H9 (cell line): ENCODE measurements at regions not wholly inside any gene's neighbourhood (a gene's known extent, or its start where the extent isn't known, plus 50 kb on each side); places are given as distances from the start of the nearest gene placed in this dataset.

Experiments used
- DNase-seq: peaks from one replicate; pipeline ENCODE4 v3.0.0-alpha.2; 2017
- H2AFZ ChIP-seq: one replicate; pipeline ENCODE4 v1.6.1; 2013; ENCODE audit warnings: mild to moderate bottlenecking, low read length, control low read depth, moderate library complexity
- H2AK5ac ChIP-seq: 2 replicates; pipeline ENCODE4 v1.6.1; 2013; ENCODE audit warnings: low read length, control low read depth, mixed read lengths; ENCODE audit not compliant: insufficient read length
- H2BK120ac ChIP-seq: one replicate; pipeline ENCODE4 v1.6.1; 2013; ENCODE audit warnings: low read depth, mild to moderate bottlenecking, low read length, control low read depth, inconsistent platforms; ENCODE audit not compliant: poor library complexity, severe bottlenecking
- H2BK12ac ChIP-seq: 2 replicates; pipeline ENCODE4 v1.6.1; 2013; ENCODE audit warnings: low read length, control low read depth, mixed read lengths, low read depth; ENCODE audit not compliant: insufficient read length
- H2BK15ac ChIP-seq: 2 replicates; pipeline ENCODE4 v1.6.1; 2013; ENCODE audit warnings: low read depth, low read length, control low read depth
- H2BK20ac ChIP-seq: one replicate; pipeline ENCODE4 v1.6.1; 2013; ENCODE audit warnings: low read depth, mild to moderate bottlenecking, low read length, control low read depth, inconsistent platforms; ENCODE audit not compliant: poor library complexity, severe bottlenecking
- H2BK5ac ChIP-seq: 2 replicates; pipeline ENCODE4 v1.6.1; 2013; ENCODE audit warnings: low read length, control low read depth, mixed read lengths; ENCODE audit not compliant: insufficient read length
- H3K14ac ChIP-seq: 2 replicates; pipeline ENCODE4 v1.6.1; 2013; ENCODE audit warnings: low read length, control low read depth; ENCODE audit not compliant: insufficient read depth
- H3K18ac ChIP-seq: 2 replicates; pipeline ENCODE4 v1.6.1; 2013; ENCODE audit warnings: low read depth, mild to moderate bottlenecking, mixed read lengths, low read length, control low read depth; ENCODE audit not compliant: insufficient read length
- H3K23ac ChIP-seq: 2 replicates; pipeline ENCODE4 v1.6.1; 2013; ENCODE audit warnings: low read length, control low read depth, mixed read lengths, low read depth; ENCODE audit not compliant: insufficient read length
- H3K23me2 ChIP-seq: 2 replicates; pipeline ENCODE4 v1.6.1; 2013; ENCODE audit warnings: low read depth, mild to moderate bottlenecking, mixed read lengths, low read length, control low read depth; ENCODE audit not compliant: insufficient read length, poor library complexity, severe bottlenecking
- H3K27ac ChIP-seq: 2 replicates; pipeline ENCODE4 v1.5.1; 2013; ENCODE audit warnings: low read length, control low read depth, mixed read lengths, low read depth; ENCODE audit not compliant: insufficient read length
- H3K27me3 ChIP-seq: 2 replicates; pipeline ENCODE4 v1.6.1; 2013; ENCODE audit warnings: low read length, control low read depth, inconsistent platforms; ENCODE audit not compliant: insufficient read depth
- H3K4ac ChIP-seq: 2 replicates; pipeline ENCODE4 v1.6.1; 2013; ENCODE audit warnings: low read depth, mild to moderate bottlenecking, control low read depth, inconsistent platforms, low read length, moderate library complexity
- H3K4me1 ChIP-seq: 2 replicates; pipeline ENCODE4 v1.6.1; 2013; ENCODE audit warnings: low read length, control low read depth, inconsistent platforms; ENCODE audit not compliant: insufficient read depth
- H3K4me2 ChIP-seq: 2 replicates; pipeline ENCODE4 v1.6.1; 2013; ENCODE audit warnings: low read length, control low read depth, mixed read lengths; ENCODE audit not compliant: insufficient read length, insufficient read depth
- H3K56ac ChIP-seq: 2 replicates; pipeline ENCODE4 v1.6.1; 2013; ENCODE audit warnings: low read depth, mild to moderate bottlenecking, mixed read lengths, low read length, control low read depth; ENCODE audit not compliant: insufficient read length
- H3K79me1 ChIP-seq: 2 replicates; pipeline ENCODE4 v1.6.1; 2013; ENCODE audit warnings: low read depth, mild to moderate bottlenecking, moderate library complexity, low read length, control low read depth, inconsistent platforms; ENCODE audit not compliant: insufficient read depth, poor library complexity, severe bottlenecking
- H3K79me2 ChIP-seq: 2 replicates; pipeline ENCODE4 v1.6.1; 2013; ENCODE audit warnings: low read length, control low read depth, inconsistent platforms; ENCODE audit not compliant: insufficient read depth
- H3K9ac ChIP-seq: 2 replicates; pipeline ENCODE4 v1.6.1; 2013; ENCODE audit warnings: low read length, control low read depth, mixed read lengths; ENCODE audit not compliant: insufficient read length; ENCODE audit errors: extremely low read depth
- H3K9me3 ChIP-seq: one replicate; pipeline ENCODE4 v1.6.1; 2013; ENCODE audit warnings: low read depth, low read length, inconsistent platforms; ENCODE audit not compliant: control insufficient read depth
- H3T11ph ChIP-seq: one replicate; pipeline ENCODE4 v1.6.1; 2013; ENCODE audit warnings: mild to moderate bottlenecking, low read length, control low read depth, inconsistent platforms
- H4K20me1 ChIP-seq: one replicate; pipeline ENCODE4 v1.6.1; 2013; ENCODE audit not compliant: control insufficient read depth, insufficient read length, insufficient read depth
- H4K5ac ChIP-seq: 2 replicates; pipeline ENCODE4 v1.6.1; 2013; ENCODE audit warnings: low read depth, mild to moderate bottlenecking, mixed read lengths, low read length, control low read depth; ENCODE audit not compliant: insufficient read length
- H4K8ac ChIP-seq: replicated peaks from 2 replicates; pipeline ENCODE4 v1.6.1; 2013; ENCODE audit warnings: low read length, control low read depth, mixed read lengths, low read depth; ENCODE audit not compliant: insufficient read length
- H4K91ac ChIP-seq: 2 replicates; pipeline ENCODE4 v1.6.1; 2013; ENCODE audit warnings: low read depth, mild to moderate bottlenecking, moderate library complexity, mixed read lengths, low read length, control low read depth; ENCODE audit not compliant: insufficient read length
- H3K27ac Mint-ChIP-seq, 3 experiments: 2 replicates in 2 of 3; 3 replicates in 1 of 3; pipeline ENCODE4 v1.8.0; 2020 to 2021; ENCODE audit warnings: mixed read lengths in 3 of 3, mild to moderate bottlenecking in 1 of 3, moderate library complexity in 1 of 3
- H3K27me3 Mint-ChIP-seq: 2 replicates; pipeline ENCODE4 v1.8.0; 2021; ENCODE audit warnings: low read depth, mild to moderate bottlenecking, moderate library complexity, mixed read lengths
- H3K36me3 Mint-ChIP-seq, 3 experiments: 2 replicates in 2 of 3; 3 replicates in 1 of 3; pipeline ENCODE4 v1.8.0; 2020 to 2021; ENCODE audit warnings: low read depth in 3 of 3, mixed read lengths in 3 of 3; ENCODE audit not compliant: insufficient read depth in 1 of 3
- H3K4me1 Mint-ChIP-seq, 2 experiments: 2 replicates each; pipeline ENCODE4 v1.8.0; 2020; ENCODE audit warnings: mixed read lengths in 2 of 2
- H3K4me3 Mint-ChIP-seq, 2 experiments: 2 replicates in 1 of 2; 3 replicates in 1 of 2; pipeline ENCODE4 v1.8.0; 2020 to 2021; ENCODE audit warnings: mild to moderate bottlenecking in 2 of 2, mixed read lengths in 2 of 2, moderate library complexity in 1 of 2
- H3K9me3 Mint-ChIP-seq, 2 experiments: 2 replicates in 1 of 2; 3 replicates in 1 of 2; pipeline ENCODE4 v1.8.0; 2020; ENCODE audit warnings: mild to moderate bottlenecking in 2 of 2, mixed read lengths in 2 of 2, moderate library complexity in 1 of 2
- CTCF ChIP-seq: fragments of 200-600 bp; sonication (generic); conservative IDR thresholded peaks from 3 replicates; pipeline ENCODE4 v1.8.0; 2021; ENCODE audit warnings: antibody characterized with exemption, mild to moderate bottlenecking
- WGBS: extraction: QIAGEN DNeasy Blood & Tissue Kit; methylation state at CpG from one replicate; pipeline ENCODE4 v1.1.7; 2013; ENCODE audit warnings: missing lambda C conversion rate, low lambda C conversion rate, mixed read lengths; ENCODE audit not compliant: insufficient read length; ENCODE audit errors: extremely low coverage; 5-methylcytosine and 5-hydroxymethylcytosine counted together

- no peak for TF ChIP-seq CTCF
- H4K91ac ChIP-seq: no peak overlapping the region
- H3K23ac ChIP-seq: no peak overlapping the region
- no peaks in the 10 kb centered on the region for H3K4me1 ChIP-seq
- no peak overlapping the region for H2BK12ac ChIP-seq
- no peak overlapping the region for H2BK15ac ChIP-seq
- Mint-ChIP-seq H3K9me3 (peaks cover 0 to 4% of the 10 kb centered on the region in 2 experiments; a peak in 4 of 5 replicates), H3K4me1 (peaks cover 0 to 19% of the 10 kb centered on the region in 2 experiments; a peak in 2 of 4 replicates), H3K4me3 (no peak overlapping the region), H3K27ac (no peak overlapping the region), H3K36me3 (no peaks in the 10 kb centered on the region; a peak in 1 of 7 replicates), H3K27me3 (no peaks in the 10 kb centered on the region; the same call in none of the 2 replicates)
- no peaks in the 10 kb centered on the region for H4K20me1 ChIP-seq
- no peak for DNase-seq
- WGBS: no CpG with 5 or more reads among the region's 4 CpGs
- no peaks in the 10 kb centered on the region for H3K79me2 ChIP-seq
- H3K9ac ChIP-seq: no peak overlapping the region
- no peak overlapping the region for H3K18ac ChIP-seq
- no peak overlapping the region for H2AFZ ChIP-seq
- H3K14ac ChIP-seq: no peak overlapping the region
- no peak overlapping the region for H2BK5ac ChIP-seq
- no peak overlapping the region for H4K5ac ChIP-seq
- no peak overlapping the region for H2BK20ac ChIP-seq
- no peak overlapping the region for H4K8ac ChIP-seq
- no peak overlapping the region for H3T11ph ChIP-seq
- no peak overlapping the region for H3K56ac ChIP-seq
- H3K79me1 ChIP-seq: no peaks in the 10 kb centered on the region
- H3K27ac ChIP-seq: no peak overlapping the region
- H3K27me3 ChIP-seq: peaks cover 33% of the 10 kb centered on the region
- no peak overlapping the region for H2BK120ac ChIP-seq
- H3K9me3 ChIP-seq: no peaks in the 10 kb centered on the region
- H3K4ac ChIP-seq: no peak overlapping the region
- no peaks in the 10 kb centered on the region for H3K23me2 ChIP-seq
- H2AK5ac ChIP-seq: no peak overlapping the region
- no peak overlapping the region for H3K4me2 ChIP-seq
Measured at GRCh38 chr22:44628273-44628672, 73.7 kb upstream of the PRR5 start.
